ENCODE measurements at regions not wholly inside any gene's neighbourhood (a gene's known extent, or its start where the extent isn't known, plus 50 kb on each side); places are given as distances from the start of the nearest gene placed in this dataset.
"Not testable (repeated sequence)": the region's sequence is repeated elsewhere in the genome, so short reads cannot be mapped to it uniquely, and the experiment has no call there.

- DNase-seq: no peak
Measured at GRCh38 chr18:67131498-67131897, 385.0 kb downstream of the DSEL start.

GRCh38 chr18:67126751-67127150 is 389.8 kb downstream of the DSEL start:
- not testable (repeated sequence) for DNase-seq

DNA sequence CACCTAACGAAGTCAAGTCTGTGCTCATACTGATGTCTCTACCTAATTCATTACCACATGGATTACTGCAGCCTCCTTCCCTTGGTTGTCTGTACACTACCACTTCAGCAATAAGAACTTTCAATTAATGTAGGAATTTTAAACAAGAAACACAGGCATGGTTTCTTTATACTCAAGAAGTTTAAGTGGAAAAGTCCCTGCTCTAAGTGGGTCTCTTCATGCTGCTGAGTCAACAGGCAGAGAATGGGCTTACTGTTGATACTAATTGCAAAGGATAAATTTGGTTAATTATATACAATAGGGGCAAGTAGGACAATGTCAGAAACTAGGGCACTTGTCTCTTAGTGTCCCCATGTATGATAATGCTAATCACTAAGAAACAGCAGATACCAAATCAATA is 392.6 kb downstream of the DSEL start:
- no peak for DNase-seq

- DNase-seq: no peak
Measured at GRCh38 chr18:67117804-67118203, 398.7 kb downstream of the DSEL start.

DNA sequence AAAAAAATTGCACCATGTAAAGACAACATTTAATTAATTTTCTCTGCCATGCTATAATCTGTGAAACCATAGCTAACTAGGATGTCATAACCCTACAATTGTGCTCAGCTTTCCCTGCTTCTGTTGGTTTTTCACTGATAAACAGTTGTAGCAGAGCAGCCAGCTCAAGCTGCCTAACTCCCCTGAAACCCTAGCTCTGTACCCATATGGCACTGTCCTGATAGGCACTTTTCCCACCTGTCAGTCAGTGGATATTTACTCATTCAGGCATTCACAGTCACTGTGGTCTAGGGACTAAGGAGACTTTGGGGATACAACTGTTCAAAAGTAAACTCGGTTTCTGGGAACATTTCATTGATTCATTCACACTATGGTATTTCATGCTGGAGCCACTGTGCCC is 407.0 kb downstream of the DSEL start:
- no peak for DNase-seq

DNA sequence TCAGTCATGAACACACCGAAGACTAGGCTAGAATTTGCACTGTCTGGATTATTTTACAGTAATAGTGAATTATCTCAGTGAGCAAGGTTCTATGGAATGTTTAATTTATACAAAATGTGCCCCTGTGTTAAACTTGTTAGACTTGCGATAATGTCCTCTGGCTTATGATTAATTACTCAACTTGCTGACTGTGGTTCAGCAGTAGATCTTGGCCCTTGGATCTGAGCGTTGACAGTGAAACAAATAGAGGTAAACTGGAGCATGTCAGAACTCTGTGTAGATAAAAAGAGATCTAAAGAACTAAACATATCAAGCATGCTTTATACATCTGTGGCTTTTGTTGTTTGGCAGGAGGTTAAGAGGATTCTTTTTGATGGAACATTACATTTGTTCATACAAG is 407.6 kb downstream of the DSEL start:
- DNase-seq: no peak

DNA sequence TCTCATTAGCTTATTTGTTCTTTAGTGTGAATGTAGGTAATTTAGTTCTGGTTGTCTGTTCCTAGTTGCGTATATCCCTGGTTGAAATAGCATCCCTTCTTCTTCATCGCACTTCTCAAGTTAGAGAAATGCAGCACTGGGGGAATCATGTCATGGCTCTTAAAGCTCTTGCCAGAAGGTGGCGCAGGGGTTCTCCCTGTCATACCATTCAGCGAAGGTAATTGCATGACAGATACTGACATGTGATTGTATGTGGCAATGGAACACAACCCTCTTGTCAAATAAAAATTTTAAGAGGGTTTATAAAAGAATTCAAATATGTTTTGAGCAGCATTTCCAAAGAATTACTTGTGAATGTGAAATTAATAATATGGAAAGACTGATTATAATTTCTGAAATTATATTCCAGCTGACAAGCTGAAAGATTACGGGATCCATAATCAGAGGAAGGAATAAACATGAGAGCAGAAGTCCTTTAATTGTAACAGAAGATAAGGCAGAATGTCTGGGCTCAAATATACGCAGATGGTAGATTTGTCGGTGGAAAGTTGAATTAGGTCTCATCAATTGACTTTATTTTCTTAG is 411.7 kb downstream of the DSEL start:
- peak; percentile 26 for DNase-seq

- DNase-seq: no peak
Measured at GRCh38 chr18:67094123-67094522, 422.4 kb downstream of the DSEL start.

DNA sequence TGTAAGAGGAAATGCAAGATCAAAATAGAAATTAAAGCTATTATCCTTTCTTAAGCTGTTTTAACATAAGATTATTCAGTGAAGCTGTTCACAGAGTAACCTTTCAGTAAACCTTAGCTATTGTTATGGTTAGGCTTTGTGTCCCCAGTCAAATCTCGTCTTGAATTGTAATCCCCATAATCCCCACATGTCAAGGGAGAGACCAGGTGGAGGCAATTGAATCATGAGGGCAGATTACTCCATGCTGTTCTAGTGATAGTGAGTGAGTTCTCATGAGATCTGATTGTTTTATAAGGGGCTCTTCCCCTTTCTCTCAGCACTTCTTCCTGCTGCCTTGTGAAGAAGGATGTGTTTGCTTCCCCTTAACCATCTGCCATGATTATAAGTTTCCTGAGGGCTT is 424.4 kb downstream of the DSEL start:
- no peak for DNase-seq

DNA sequence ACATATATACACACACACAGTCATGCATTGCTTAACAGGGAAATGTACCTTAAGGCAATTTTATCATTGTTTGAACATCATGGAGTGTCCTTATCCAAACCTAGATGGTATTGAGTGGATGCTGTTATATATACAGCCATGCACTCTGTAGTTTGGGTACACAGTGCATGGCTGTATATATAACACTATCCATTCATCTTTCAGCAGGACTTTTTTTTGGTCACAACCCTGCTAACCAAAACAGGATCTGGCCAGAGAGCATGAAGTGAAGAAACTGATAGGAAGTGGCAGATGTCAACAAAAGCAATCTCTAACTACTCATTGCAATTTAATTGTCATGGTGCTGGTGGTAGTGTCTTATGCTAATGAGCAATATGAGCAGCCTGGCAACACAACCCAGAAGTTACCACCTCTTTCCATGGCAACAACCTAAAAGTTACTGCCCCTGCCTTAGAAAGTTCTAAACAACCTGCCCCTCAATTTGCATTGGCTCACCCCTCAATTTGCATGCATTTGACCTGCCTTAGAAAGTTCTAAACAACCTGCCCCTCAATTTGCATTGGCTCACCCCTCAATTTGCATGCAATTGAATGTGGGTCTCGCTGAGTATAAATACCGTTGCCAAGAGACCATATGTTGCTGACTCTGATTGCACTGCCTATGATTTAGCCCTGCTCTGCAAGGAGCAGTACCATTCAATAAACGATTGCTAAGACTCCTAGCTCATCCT is 434.9 kb downstream of the DSEL start:
- no peak for DNase-seq

GRCh38 chr18:67080601-67081000 is 435.9 kb downstream of the DSEL start:
- no peak for DNase-seq

- no peak for DNase-seq
Measured at GRCh38 chr18:67074309-67074708, 442.2 kb downstream of the DSEL start.

GRCh38 chr18:67072791-67073190 is 443.7 kb downstream of the DSEL start:
- DNase-seq: no peak

DNA sequence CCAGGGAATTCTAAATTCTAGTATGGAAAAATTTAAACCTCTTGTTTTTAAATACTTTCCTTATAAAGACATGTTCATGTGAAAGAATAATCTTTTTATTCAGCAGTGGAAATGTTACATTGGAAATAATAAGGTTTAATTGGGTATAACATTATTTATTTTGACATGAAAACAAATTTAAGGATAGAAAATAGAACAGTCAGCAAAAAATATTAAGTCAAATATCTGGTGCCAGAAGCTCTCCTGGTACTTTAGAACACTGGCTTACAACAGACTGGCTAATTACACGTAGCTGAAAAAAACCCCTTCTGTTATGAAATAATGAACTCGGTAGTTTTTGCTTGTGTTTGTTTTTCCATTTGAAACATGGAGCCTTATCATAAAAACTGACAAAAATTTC is 447.9 kb downstream of the DSEL start:
- DNase-seq: no peak

GRCh38 chr18:67047334-67047733 is 443.4 kb upstream of the CDH19 start:
- DNase-seq: no peak

GRCh38 chr18:67043276-67043675 is 439.4 kb upstream of the CDH19 start:
- DNase-seq: no peak

- DNase-seq: no peak
Measured at GRCh38 chr18:67041334-67041733, 437.4 kb upstream of the CDH19 start.

GRCh38 chr18:67035026-67035425 is 431.1 kb upstream of the CDH19 start:
- DNase-seq: no peak

- DNase-seq: no peak
Measured at GRCh38 chr18:67023059-67023458, 419.2 kb upstream of the CDH19 start.

DNA sequence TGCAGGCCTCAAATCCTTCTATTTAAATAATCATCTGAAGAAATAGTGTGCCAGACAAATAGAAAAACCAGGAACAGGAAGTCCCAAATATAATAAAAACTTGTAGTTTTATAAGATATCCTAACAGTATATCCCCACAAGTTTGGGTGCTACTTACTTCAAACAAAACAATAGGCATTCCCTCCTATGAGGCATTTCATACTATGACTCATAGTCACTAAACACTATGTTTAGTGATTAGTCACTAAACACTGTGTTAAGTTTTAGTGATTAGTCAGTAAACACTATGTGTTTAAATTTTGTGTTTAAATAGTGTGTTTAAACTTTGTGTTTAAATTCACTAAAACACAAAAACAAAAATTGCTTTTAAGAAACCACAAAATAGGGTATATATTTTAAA is 407.0 kb upstream of the CDH19 start:
- DNase-seq: no peak

GRCh38 chr18:67007999-67008398 is 404.1 kb upstream of the CDH19 start:
- DNase-seq: no peak

DNA sequence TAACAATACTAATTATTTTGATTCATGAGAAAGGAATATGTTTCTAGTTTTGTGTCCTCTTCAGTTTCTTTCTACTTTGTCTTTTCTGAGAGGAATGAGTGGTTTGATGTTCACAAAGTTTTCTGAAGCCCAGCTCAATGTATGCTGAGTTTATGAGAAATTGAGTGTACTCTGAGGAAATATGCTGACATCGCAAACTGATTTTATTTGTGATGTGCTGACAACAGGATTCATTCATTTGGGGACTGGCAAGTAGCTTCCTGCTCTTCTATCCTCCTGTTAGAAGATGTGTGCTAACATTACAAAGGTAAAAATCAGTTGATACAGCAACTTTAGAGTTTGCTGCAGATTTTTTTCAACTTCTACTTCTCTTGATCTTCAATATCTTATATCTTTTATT is 403.2 kb upstream of the CDH19 start:
- no peak for DNase-seq

DNA sequence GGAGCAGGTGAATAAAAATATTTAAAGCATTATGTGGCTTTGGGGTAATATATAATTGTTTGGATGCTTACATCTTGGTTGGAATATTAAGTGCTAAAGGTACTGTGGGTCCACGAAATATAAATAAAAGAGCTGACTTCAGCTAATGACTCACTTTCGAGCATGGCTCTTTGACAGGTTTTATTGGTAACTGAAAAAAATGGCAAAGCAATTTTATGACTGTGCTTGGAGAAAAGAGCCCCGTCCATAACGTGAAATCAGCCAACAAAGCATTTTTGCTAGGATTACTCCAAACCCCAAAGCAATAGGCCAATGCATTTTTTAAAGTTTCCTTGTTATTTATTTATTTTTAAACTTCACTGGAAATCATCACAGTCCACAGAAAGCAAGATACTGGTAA is 397.2 kb upstream of the CDH19 start:
- DNase-seq: no peak

DNA sequence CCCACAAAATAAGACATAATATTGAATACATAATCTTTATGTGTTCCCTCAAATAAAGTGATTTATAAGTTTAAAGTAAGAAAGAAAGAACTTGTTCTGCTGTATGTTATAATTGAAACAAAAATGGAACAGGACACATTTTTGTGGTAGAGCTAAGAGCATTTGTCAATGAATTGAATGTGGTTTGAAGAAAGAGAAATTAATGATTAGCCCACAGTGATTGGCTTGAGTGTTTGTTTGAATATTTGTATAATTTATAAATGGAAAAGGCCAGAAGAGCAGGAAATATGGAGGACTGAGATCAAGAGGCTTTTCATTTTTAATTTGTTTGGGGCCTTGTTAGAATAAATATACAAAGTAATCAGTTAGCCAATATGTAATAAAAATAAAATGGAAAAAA is 395.1 kb upstream of the CDH19 start:
- no peak for DNase-seq

- no peak for DNase-seq
Measured at GRCh38 chr18:66995270-66995669, 391.4 kb upstream of the CDH19 start.

Data from stimulated activated CD4-positive, alpha-beta T cell treated with anti-CD3 and anti-CD28 coated beads, Interleukin-1b, Interleukin-23, amount 100 ng/mL, for 48 hours (primary cell).